Astrocyte of the cerebellum (primary cell): ENCODE measurements at regions not wholly inside any gene's neighbourhood (a gene's known extent, or its start where the extent isn't known, plus 50 kb on each side); places are given as distances from the start of the nearest gene placed in this dataset.

ENCODE experiments used
- DNase-seq: peaks from one replicate; pipeline ENCODE4 v3.0.0-alpha.2; 2011; ENCODE audit warnings: low read depth
- H3K4me3 ChIP-seq: 2 replicates; pipeline ENCODE4 v1.5.1; 2011; ENCODE audit warnings: mild to moderate bottlenecking, low read depth, low read length, moderate library complexity
- in situ Hi-C: cut with HindIII; loops from 2 replicates; pipeline ENCODE4 v1.10.0; 2017; ENCODE audit warnings: low sequenced_read_pairs
- TF ChIP-seq, protein P1 (sequence below): IDR thresholded peaks from 2 replicates; pipeline ENCODE4 v1.5.1; 2012; ENCODE audit warnings: low read length, low read depth, moderate library complexity, mild to moderate bottlenecking; ENCODE audit errors: missing control alignments

DNA sequence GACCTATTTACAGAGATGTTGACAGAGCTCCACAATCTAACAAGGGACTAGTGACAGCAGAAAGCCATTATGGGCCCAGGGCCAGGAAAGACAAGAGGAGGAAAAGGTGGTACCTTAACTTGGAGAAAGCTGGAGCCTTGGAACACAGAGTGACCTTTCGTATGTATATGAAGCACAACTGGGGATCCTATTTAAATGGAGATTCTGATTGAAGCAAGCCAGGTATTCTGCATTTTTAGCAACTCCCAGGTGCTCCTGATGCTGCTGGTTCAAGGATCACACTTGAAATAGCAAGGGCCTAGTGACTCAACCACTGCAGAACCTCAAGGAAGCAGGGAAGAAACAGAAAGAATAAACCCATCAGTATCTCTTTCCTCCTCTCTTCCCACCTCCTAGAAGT is 99.4 kb downstream of the TMEM47 start:
- in situ Hi-C loops, result no loop called here
- no peak overlapping the region for H3K4me3 ChIP-seq
- no peak for DNase-seq
- TF ChIP-seq, protein P1, sequence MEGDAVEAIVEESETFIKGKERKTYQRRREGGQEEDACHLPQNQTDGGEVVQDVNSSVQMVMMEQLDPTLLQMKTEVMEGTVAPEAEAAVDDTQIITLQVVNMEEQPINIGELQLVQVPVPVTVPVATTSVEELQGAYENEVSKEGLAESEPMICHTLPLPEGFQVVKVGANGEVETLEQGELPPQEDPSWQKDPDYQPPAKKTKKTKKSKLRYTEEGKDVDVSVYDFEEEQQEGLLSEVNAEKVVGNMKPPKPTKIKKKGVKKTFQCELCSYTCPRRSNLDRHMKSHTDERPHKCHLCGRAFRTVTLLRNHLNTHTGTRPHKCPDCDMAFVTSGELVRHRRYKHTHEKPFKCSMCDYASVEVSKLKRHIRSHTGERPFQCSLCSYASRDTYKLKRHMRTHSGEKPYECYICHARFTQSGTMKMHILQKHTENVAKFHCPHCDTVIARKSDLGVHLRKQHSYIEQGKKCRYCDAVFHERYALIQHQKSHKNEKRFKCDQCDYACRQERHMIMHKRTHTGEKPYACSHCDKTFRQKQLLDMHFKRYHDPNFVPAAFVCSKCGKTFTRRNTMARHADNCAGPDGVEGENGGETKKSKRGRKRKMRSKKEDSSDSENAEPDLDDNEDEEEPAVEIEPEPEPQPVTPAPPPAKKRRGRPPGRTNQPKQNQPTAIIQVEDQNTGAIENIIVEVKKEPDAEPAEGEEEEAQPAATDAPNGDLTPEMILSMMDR, result no peak

DNA sequence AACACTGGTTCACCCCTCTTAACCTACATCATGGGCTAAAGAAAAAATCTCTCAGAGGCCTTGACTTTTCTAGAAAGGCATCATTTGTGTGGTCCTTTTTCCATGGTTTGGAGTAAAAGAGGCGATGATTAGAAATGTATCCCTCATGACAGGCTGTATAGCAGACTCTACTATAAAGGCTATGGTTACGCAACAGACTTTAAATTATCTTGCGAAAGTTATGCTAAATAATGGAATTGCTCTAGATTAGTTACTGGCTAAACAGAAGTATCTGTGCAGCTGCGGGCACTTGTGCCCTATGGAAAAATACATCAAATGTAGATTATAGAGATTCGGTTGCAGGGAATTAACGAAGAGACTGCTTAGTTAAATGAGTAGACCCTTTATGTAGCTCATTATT is 101.6 kb downstream of the TMEM47 start:
- H3K4me3 ChIP-seq, result no peak overlapping the region
- no peak for DNase-seq
- in situ Hi-C loops, result no loop called here
- TF ChIP-seq, protein P1, result no peak

DNA sequence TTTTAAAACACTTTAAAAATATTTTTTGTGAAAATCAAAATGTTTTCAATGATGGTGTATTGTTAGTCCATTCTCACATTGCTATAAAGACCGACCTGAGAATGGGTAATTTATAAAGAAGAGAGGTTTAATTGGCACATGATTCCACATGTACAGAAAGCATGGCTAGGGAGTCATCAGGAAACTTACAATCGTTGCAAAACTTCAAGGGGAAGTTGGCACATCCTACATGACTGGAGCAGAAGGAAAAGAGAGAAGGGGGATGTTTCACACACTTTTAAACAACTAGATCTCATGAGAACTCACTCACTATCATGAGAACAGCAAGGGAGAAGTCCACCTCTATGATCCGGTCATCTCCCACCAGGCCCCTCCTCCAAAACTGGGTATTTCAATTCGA is 110.7 kb downstream of the TMEM47 start:
- in situ Hi-C loops, result no loop called here
- no peak for DNase-seq
- TF ChIP-seq, protein P1, result no peak
- H3K4me3 ChIP-seq, result no peak overlapping the region

DNA sequence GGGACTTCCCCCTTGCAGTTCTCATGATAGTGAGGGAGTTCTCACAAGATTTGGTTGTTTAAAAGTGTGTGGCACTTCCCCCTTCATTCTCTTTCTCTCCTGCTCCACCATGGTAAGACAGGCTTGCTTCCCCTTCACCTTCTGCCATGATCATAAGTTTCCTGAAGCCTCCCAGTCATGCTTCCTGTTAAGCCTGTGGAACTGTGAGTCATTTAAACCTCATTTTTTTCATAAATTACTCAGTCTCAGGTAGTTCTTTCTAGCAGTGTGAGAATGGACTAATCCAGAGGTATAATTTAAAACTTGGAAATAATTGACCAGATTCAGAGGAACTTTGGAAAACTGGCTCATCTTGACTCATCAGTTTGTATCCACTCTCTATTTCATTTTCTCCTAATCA is 129.0 kb downstream of the TMEM47 start:
- DNase-seq, result no peak
- TF ChIP-seq, protein P1, result no peak
- no peak overlapping the region for H3K4me3 ChIP-seq
- in situ Hi-C loops, result no loop called here

GRCh38 chrX:34521563-34521962 is 135.5 kb downstream of the TMEM47 start:
- no peak for DNase-seq
- no peak overlapping the region for H3K4me3 ChIP-seq
- in situ Hi-C loops, result no loop called here
- TF ChIP-seq, protein P1, result no peak

DNA sequence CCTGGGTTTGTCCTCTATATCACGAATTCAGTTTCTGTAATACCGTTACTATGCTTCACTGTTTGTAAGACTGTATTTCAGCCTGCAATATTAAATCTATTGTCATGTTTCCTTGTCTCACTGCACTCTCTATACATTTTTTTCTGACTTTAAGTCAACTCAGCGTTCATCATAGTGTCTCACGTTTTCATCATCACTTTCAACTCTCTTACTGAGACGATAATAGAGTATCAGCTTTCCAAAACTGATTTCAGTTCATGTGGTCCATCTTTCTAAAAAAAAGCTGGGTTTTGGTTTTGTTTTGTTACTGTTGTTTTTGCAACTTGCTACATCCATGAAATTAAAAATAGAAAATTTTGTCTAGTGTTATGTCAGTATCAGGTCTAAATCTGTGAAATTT is 147.7 kb downstream of the TMEM47 start:
- in situ Hi-C loops, result no loop called here
- TF ChIP-seq, protein P1, result no peak
- DNase-seq, result no peak
- H3K4me3 ChIP-seq, result no peak overlapping the region

- in situ Hi-C loops, result no loop called here
- TF ChIP-seq, protein P1, result no peak
- no peak overlapping the region for H3K4me3 ChIP-seq
Measured at GRCh38 chrX:34503119-34503518, 154.0 kb downstream of the TMEM47 start.

More at GRCh38 chrX:34503119-34503518, 154.0 kb downstream of the TMEM47 start:
- DNase-seq, result no peak
